Cardiac fibroblast (primary cell): ENCODE measurements at regions not wholly inside any gene's neighbourhood (a gene's known extent, or its start where the extent isn't known, plus 50 kb on each side); places are given as distances from the start of the nearest gene placed in this dataset.
"Not testable (repeated sequence)": the region's sequence is repeated elsewhere in the genome, so short reads cannot be mapped to it uniquely, and the experiment has no call there.

ENCODE experiments used
- DNase-seq, 2 donors: peaks; one replicate each; pipeline versions ENCODE4 v3.0.0 to v3.0.0-alpha.2; 2010; ENCODE audit warnings: low read depth in 2 of 2
- H3K4me3 ChIP-seq, 2 donors: replicated peaks in 1 of 2; 1 replicate in 1 of 2; 2 replicates in 1 of 2; pipeline ENCODE4 v1.5.1; 2011; ENCODE audit warnings: low read depth in 2 of 2, low read length in 2 of 2, mild to moderate bottlenecking in 2 of 2, moderate library complexity in 1 of 2
- CTCF ChIP-seq: IDR thresholded peaks from one replicate; pipeline ENCODE4 v1.5.1; 2011; ENCODE audit warnings: low read depth, mild to moderate bottlenecking, low read length, inconsistent platforms

DNA sequence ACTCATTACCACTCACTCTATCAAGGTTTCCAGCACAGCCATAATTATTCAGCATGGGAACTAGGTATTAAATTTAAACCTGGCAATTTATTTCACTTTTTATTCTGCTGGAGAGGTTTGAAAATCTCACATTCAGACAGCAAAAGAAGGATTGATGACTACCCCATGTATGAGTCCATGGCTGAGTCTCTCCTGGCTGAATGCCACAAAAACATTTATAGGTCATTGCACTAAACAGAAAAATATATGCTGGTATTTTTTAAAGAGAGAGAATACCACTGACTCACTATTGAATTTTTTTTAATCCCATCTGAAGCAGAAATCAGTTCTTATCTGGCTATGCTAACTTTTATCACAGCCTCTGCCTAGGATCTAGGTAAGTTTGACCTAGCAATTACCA lies 336.3 kb downstream of the PPP1R3A start:
- H3K4me3 ChIP-seq: no peak overlapping the region
- no peak for DNase-seq
- no peak for TF ChIP-seq CTCF

- DNase-seq, H3K4me3 ChIP-seq: not testable (repeated sequence)
Measured at GRCh38 chr7:113563257-113563656, 355.6 kb downstream of the PPP1R3A start.

DNA sequence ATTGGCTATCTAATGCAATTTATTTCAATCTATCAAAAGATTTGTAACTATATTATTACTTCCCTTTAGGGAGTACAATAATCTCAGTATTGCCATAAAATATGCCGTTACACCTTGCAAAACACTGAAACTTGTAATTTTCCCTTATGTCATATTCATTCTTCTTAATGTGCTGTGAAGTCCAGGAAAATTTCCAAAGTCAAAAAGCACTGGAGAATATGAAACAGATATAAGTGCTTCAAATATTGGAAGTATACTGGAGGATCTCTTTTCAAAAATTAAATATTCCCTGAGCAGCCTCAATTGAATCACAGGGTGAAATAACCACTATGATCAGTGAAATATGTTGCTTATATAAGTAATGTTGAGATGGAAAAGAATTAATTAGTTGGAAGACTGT lies 356.0 kb downstream of the PPP1R3A start:
- DNase-seq: no peak
- TF ChIP-seq CTCF: no peak
- H3K4me3 ChIP-seq: no peak overlapping the region

DNA sequence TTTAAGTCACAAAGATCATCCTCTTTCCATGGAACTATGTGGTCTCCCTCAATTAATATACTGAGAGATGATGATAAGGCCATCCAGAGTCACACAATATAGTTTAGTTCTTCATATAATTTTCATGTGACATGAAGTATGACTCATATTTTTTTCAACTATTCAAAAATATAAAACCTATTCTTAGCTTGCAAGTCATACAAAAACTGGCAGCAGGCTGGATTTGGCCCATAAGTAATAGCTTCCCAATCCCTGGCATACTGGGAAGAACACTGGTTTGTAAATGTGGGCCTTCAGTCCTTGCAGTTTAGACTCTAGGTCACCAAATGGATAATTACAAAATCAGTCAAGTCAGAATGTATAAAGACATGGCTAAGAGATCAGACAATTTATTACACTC lies 356.6 kb downstream of the PPP1R3A start:
- no peak overlapping the region for H3K4me3 ChIP-seq
- no peak for DNase-seq
- no peak for TF ChIP-seq CTCF

DNA sequence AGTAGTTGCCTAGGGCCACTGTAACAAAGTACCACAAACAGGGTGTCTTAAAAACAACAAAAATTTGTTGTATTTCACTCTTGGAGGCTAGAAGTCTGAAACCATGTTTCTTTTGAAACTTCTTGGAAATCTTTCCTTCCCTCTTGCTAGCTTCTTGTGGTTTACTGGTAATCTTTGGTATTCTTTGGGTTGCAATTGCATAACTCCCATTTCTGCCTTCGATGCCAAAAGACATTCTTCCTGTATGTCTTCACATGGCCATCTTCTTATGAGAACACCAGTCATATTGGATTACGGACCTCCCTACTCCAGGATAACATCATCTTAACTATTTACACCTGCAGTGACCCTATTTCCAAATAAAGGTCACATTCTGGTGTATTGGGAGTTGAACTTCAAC lies 357.4 kb downstream of the PPP1R3A start:
- H3K4me3 ChIP-seq: no peak overlapping the region
- TF ChIP-seq CTCF: no peak
- DNase-seq: peak; percentile 14 to 32

- TF ChIP-seq CTCF: no peak
- H3K4me3 ChIP-seq: no peak overlapping the region
- no peak for DNase-seq
Measured at GRCh38 chr7:113550966-113551365, 367.8 kb downstream of the PPP1R3A start.

- H3K4me3 ChIP-seq: no peak overlapping the region
- DNase-seq: no peak
- no peak for TF ChIP-seq CTCF
Measured at GRCh38 chr7:113548561-113548960, 370.2 kb downstream of the PPP1R3A start.

DNA sequence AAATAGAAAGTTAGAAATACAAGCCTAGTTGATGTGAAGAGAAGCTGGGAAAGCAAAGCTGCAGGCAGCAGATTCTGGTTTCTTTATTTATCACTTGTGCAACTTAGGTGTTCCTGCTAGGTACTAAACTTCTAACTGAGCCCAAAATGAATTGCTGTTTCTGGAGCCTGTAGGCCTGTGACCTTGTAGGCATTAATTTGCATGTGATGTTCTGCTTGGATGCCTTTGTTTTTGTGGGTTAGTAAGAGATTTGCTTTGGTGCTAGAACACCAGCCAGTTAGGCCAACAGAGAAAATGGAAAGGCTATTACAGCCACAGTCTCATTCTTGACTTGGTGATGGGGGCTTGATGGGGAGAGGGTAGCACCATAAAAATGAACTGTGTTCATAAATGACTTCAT lies 370.7 kb downstream of the PPP1R3A start:
- H3K4me3 ChIP-seq: no peak overlapping the region
- TF ChIP-seq CTCF: no peak
- DNase-seq: no peak
